Inflammatory macrophage treated with lipopolysaccharide for 4 hours (primary cell): ENCODE measurements at regions not wholly inside any gene's neighbourhood (a gene's known extent, or its start where the extent isn't known, plus 50 kb on each side); places are given as distances from the start of the nearest gene placed in this dataset.

Experiments
- DNase-seq: peaks from one replicate; pipeline ENCODE4 v3.0.0-alpha.2; 2020

GRCh38 chr21:38660333-38661196 is 145.2 kb upstream of the ETS2 start:
- no peak for DNase-seq

GRCh38 chr21:38661197-38661871 is 144.4 kb upstream of the ETS2 start:
- DNase-seq = peak; percentile 56

GRCh38 chr21:38661889-38662568 is 143.7 kb upstream of the ETS2 start:
- no peak for DNase-seq

- no peak for DNase-seq
These were observed 142.4 kb upstream of the ETS2 start for GRCh38 chr21:38663282-38663681.

- no peak for DNase-seq
These were observed 141.4 kb upstream of the ETS2 start for GRCh38 chr21:38664315-38664714.

- DNase-seq = no peak
These were observed 140.9 kb upstream of the ETS2 start for GRCh38 chr21:38664841-38665240.

GRCh38 chr21:38667291-38667870 is 138.3 kb upstream of the ETS2 start:
- DNase-seq = peak; percentile 65

- DNase-seq = no peak
These were observed 137.7 kb upstream of the ETS2 start for GRCh38 chr21:38668067-38668466.

- peak; percentile 12 for DNase-seq
These were observed 137.2 kb upstream of the ETS2 start for GRCh38 chr21:38668541-38668940.

GRCh38 chr21:38669186-38669585 is 136.5 kb upstream of the ETS2 start:
- peak; percentile 34 for DNase-seq

- no peak for DNase-seq
These were observed 134.9 kb upstream of the ETS2 start for GRCh38 chr21:38670861-38671260.

- no peak for DNase-seq
These were observed 134.0 kb upstream of the ETS2 start for GRCh38 chr21:38671773-38672172.

- DNase-seq = no peak
These were observed 130.4 kb upstream of the ETS2 start for GRCh38 chr21:38675182-38675824.

- no peak for DNase-seq
These were observed 126.9 kb upstream of the ETS2 start for GRCh38 chr21:38678827-38679226.

GRCh38 chr21:38679534-38679933 is 126.2 kb upstream of the ETS2 start:
- DNase-seq = peak; percentile 80

GRCh38 chr21:38680401-38680800 is 125.3 kb upstream of the ETS2 start:
- DNase-seq = peak; percentile 18

GRCh38 chr21:38683222-38683621 is 122.5 kb upstream of the ETS2 start:
- DNase-seq = no peak

- no peak for DNase-seq
These were observed 117.7 kb upstream of the ETS2 start for GRCh38 chr21:38688068-38688467.

- no peak for DNase-seq
These were observed 114.1 kb upstream of the ETS2 start for GRCh38 chr21:38691631-38692030.

GRCh38 chr21:38696579-38696978 is 109.2 kb upstream of the ETS2 start:
- no peak for DNase-seq

- DNase-seq = no peak
These were observed 106.7 kb upstream of the ETS2 start for GRCh38 chr21:38699048-38699447.

- DNase-seq = no peak
These were observed 103.5 kb upstream of the ETS2 start for GRCh38 chr21:38702196-38702595.

GRCh38 chr21:38709876-38710275 is 95.9 kb upstream of the ETS2 start:
- DNase-seq = no peak
